HT1080 (cell line): ENCODE measurements at regions not wholly inside any gene's neighbourhood (a gene's known extent, or its start where the extent isn't known, plus 50 kb on each side); places are given as distances from the start of the nearest gene placed in this dataset.
A peak's percentile ranks its signal among the peaks of the same experiment; 100 is the strongest.
"Not testable (repeated sequence)": the region's sequence is repeated elsewhere in the genome, so short reads cannot be mapped to it uniquely, and the experiment has no call there.

Source experiments
- DNase-seq: peaks from one replicate; pipeline ENCODE4 v3.0.0-alpha.2; 2015; ENCODE audit warnings: low read depth

GRCh38 chr13:62375653-62376052, 960.0 kb upstream of the PCDH20 start:
- no peak for DNase-seq

DNA sequence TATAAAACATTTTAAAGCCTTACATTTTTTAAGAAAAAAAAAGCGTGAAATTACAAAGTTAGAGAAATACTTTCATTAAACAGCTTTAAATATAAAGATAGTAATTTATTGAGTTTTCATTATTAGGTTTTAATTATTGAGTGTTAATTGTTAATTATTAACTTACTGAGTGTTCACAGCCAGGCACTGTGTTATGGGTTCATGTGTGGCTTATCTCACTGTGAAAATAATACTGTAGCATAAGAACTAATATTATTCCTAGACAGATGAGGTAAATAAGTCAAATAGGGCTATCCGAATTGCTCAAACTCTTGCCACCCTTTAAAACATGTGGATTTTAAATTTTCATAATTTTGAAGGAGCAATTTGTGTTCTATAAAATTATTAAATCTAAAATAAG, 956.1 kb upstream of the PCDH20 start:
- no peak for DNase-seq

DNA sequence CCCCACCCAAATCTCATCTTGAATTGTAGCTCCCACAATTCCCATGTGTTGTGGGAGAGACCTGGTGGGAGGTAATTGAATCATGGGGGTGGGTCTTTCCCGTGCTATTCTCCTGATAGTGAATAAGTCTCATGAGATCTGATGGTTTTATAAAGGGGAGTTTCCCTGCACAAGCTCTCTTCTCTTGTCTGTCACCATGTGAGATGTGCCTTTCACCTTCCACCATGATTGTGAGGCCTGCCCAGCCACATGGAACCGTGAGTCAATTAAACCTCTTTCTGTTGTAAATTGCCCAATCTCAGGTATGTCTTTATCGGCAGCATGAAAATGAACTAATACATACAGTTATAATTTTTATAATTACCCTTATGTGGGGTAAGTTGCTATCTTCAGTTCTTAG, 952.3 kb upstream of the PCDH20 start:
- DNase-seq: not testable (repeated sequence)

GRCh38 chr13:62360609-62361008, 945.0 kb upstream of the PCDH20 start:
- no peak for DNase-seq

DNA sequence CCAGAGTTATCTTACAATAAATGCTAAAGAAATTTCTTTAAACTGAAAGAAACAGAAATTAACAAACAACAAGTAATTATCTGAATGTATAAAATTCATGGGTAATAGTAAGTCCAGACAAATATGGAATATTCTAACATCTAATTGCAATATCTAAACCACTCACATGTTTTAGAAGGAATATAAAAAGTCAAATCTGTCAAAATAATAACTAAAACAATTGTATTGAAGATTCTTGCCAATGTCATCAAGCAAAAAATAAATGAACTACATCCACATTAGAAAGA, 942.9 kb upstream of the PCDH20 start:
- DNase-seq: no peak

GRCh38 chr13:62357887-62358645, 942.4 kb upstream of the PCDH20 start:
- peak; percentile 65 for DNase-seq

DNA sequence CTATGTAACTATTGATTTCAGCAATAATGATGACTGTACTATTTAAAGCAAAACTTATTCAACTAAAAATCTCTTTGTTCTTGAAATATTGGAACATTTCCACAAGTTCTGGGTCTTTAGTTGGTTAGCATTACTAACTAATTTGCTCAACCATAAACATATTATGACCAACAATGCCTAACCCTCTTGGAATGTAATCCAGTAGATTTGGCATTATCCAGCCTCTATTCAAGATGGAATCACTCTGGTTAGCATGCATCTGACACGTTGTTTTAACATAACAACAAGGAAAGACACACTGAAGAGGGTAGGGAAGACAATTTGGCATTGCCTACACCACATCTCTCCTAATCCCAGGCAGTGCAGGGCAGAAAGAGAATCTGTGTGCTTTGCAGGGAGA, 941.3 kb upstream of the PCDH20 start:
- no peak for DNase-seq

GRCh38 chr13:62337109-62337880, 921.6 kb upstream of the PCDH20 start:
- no peak for DNase-seq

GRCh38 chr13:62336507-62336906, 920.9 kb upstream of the PCDH20 start:
- DNase-seq: no peak

- no peak for DNase-seq
These were observed 917.8 kb upstream of the PCDH20 start for GRCh38 chr13:62333466-62333865.

GRCh38 chr13:62331384-62331783, 915.7 kb upstream of the PCDH20 start:
- DNase-seq: no peak

- no peak for DNase-seq
These were observed 911.7 kb upstream of the PCDH20 start for GRCh38 chr13:62327367-62327766.

DNA sequence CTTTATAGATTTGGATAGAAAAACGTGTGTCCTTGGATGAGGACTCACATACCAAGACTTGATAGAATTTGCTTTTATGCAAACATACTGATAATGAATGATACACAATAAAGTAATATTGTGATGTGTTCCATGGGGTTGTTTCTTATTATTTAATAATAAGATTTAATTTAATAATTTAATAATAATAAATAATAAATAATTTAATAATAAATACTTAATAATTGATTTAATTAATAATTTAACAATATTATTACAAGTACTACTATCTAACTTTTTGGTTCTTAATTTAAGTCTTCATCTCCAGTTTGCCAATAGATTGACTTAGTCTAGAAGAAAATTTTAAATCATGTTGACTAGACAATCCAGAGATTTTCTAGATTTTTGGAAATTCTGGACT, 909.2 kb upstream of the PCDH20 start:
- no peak for DNase-seq

- no peak for DNase-seq
These were observed 906.2 kb upstream of the PCDH20 start for GRCh38 chr13:62321895-62322294.

DNA sequence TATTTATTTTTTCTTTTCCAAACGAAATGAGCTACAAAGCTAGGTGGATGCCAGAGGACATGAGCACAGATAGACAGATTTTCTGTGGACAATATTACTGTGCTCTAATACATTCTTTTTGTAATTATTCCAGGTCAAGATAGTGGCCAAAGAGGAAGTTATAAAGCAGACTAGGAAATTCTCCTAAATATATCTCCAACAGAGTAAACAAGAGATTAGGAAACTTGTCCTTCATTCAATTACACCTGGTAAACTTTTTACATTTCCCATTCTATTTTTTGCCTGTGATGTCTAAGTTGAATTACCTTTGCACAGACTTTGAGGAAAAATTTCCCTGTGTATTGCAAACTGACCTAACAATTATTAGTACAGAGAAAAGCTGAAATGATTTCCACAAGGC, 905.5 kb upstream of the PCDH20 start:
- no peak for DNase-seq

GRCh38 chr13:62320129-62321108, 904.8 kb upstream of the PCDH20 start:
- DNase-seq: peak; percentile 18

DNA sequence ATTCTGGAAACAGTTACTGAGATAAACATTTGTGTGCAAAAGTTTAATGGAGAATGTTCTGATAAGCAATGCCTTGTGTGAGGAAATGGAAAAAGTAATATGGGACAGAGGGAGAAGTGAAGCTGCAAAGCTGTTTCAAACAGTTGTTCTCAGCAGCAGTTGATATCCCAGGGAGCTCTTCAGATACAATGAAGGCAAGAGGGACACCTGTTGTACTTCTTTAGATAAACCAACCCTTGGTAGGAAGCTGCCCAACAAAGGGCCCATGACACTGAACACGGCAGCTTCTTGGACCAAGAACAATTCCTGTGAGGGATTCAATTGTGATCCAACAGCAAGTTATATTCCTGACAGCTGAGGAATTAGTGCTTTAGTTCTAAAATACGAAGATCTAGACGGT, 894.3 kb upstream of the PCDH20 start:
- DNase-seq: no peak

DNA sequence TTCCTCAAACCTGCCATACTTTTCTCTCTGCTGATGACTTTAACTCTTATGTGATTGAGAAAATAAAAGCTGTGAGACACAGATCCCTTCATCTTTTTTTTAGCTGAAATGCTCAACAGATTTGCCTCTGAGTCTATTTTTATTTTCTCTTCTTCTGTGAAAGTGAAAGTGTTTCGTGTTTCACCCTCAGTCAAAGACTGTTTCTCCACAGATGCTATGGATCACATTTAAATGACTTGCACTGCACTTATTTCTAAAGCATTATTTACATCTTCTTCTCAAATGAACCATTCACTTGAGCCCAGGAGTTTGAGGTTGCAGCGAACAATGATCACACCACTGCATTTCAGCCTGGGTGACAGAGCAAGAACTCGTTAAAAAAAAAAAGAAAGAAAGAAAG, 890.1 kb upstream of the PCDH20 start:
- no peak for DNase-seq

GRCh38 chr13:62302341-62302740, 886.7 kb upstream of the PCDH20 start:
- DNase-seq: no peak

DNA sequence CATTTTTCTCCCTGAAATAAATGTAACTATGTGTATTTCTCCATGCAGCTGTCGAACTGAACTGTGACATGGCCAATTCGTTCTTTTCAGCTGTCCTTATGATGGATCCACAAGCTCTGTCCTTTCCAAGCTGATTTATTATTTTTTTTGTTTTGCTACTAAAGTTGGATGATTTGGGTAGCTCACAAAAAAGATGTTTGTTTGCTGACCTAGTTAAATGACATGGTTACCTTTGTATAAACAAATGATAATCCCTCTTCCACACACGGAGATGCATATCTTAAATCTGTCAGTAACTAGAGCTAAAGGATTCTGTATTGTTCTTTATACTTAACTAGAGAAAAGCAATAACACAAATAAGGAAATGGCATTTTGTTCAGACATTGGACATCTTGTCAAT, 884.3 kb upstream of the PCDH20 start:
- DNase-seq: no peak

- no peak for DNase-seq
These were observed 881.2 kb upstream of the PCDH20 start for GRCh38 chr13:62296812-62297211.

- DNase-seq: peak; percentile 6
These were observed 878.6 kb upstream of the PCDH20 start for GRCh38 chr13:62294244-62294643.
